ENCODE measurements at regions not wholly inside any gene's neighbourhood (a gene's known extent, or its start where the extent isn't known, plus 50 kb on each side); places are given as distances from the start of the nearest gene placed in this dataset.
"Not testable (repeated sequence)": the region's sequence is repeated elsewhere in the genome, so short reads cannot be mapped to it uniquely, and the experiment has no call there.

DNA sequence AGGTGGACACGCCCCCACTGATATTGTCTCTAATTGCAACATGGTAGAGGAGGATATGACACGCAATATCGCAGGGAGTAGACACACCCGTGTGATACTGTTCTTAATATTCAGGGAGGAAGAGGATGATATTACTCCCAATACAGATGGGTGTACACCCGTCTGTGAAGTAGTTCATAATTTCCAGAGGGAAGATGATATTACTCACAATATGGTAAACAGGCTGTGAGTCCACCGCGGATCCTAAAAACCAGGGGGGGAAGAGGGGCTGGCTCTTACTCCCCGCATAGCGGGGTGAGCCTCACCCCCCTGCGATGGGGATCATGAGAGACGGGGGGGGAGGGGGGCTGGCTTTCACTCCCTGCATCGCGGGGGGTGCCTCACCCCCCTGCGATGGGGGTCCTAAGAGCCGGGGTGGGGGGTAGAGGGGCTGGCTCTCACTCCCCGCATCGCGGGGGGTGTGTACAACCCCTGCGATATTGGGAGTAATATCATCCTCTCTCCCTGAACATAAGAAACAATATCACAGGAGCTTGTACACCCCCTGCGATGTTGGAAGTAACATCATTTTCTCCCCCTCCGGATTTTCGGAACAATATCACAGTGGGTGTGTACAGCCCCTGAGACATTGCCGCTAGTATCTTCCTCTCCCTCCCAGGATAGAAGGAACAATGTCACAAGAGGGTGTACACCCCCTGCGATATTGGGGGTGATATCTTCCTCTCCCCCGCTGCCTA, 52.2 kb upstream of the FRG2C start:
- not testable (repeated sequence) for DNase-seq
